ENCODE measurements at regions not wholly inside any gene's neighbourhood (a gene's known extent, or its start where the extent isn't known, plus 50 kb on each side); places are given as distances from the start of the nearest gene placed in this dataset.
"Not testable (repeated sequence)": the region's sequence is repeated elsewhere in the genome, so short reads cannot be mapped to it uniquely, and the experiment has no call there.

DNA sequence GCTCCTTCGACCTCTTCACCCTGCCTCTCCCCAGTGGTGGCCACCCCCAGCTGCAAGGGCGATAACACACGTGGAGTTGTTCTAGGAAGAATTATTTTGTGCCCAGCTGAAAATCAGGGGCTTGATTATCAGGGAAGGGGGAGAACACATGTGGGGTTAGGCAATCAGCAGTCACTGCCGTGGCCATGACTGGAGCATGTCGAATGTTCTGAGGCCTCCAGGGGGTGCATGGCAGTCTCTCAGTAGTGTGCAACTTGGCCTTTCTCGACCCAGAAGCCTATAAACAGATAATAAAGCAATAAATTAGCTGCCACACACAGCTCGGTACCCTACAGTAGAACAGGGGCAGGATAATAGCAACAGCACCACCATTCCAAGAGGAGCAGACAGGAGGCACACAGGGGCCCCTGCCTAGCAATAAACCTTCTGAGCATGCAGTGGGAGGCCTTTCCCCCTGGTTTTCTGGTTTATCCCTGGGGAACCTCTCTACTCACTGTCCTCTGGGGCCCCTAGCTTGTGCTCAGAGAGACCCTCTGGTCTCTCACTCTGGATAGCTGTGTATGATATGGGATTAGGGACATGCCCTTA is 308.2 kb upstream of the PLGLB2 start:
- not testable (repeated sequence) for TF ChIP-seq POLR2A (IDR thresholded peaks at IDR 0.05; ENCODE audit: low read length); GATA1 (IDR thresholded peaks at IDR 0.05; ENCODE audit: low read depth, low read length)
